Loucy (cell line): ENCODE measurements at regions not wholly inside any gene's neighbourhood (a gene's known extent, or its start where the extent isn't known, plus 50 kb on each side); places are given as distances from the start of the nearest gene placed in this dataset.

Experiments used
- H2AFZ ChIP-seq: fragments of 200-600 bp; sonication (generic); 2 replicates; pipeline ENCODE4 v1.6.0; 2016; ENCODE audit warnings: antibody characterized with exemption, mild to moderate bottlenecking, low read length, moderate library complexity
- H3F3A ChIP-seq: fragments of 200-600 bp; 2 replicates; pipeline ENCODE4 v1.6.0; 2016; ENCODE audit warnings: antibody characterized with exemption, low read depth, mild to moderate bottlenecking
- H3K27me3 ChIP-seq: fragments of 200-600 bp; sonication (generic); 2 replicates; pipeline ENCODE4 v1.6.1; 2014; ENCODE audit warnings: low read length, mild to moderate bottlenecking; ENCODE audit not compliant: insufficient read depth, poor library complexity, severe bottlenecking
- H3K36me3 ChIP-seq: fragments of 200-600 bp; sonication (generic); 2 replicates; pipeline ENCODE4 v1.6.1; 2016; ENCODE audit warnings: low read length; ENCODE audit not compliant: insufficient read depth
- H3K4me1 ChIP-seq: fragments of 200-600 bp; sonication (generic); 2 replicates; pipeline ENCODE4 v1.5.1; 2014; ENCODE audit warnings: low read length, mild to moderate bottlenecking; ENCODE audit not compliant: insufficient read depth, poor library complexity, severe bottlenecking
- H3K4me2 ChIP-seq: fragments of 200-600 bp; sonication (generic); 2 replicates; pipeline ENCODE4 v1.6.0; 2014; ENCODE audit warnings: antibody characterized with exemption, low read length, low read depth, mild to moderate bottlenecking; ENCODE audit not compliant: poor library complexity, severe bottlenecking
- H3K4me3 ChIP-seq: fragments of 200-600 bp; sonication (generic); 2 replicates; pipeline ENCODE4 v1.5.1; 2014; ENCODE audit warnings: low read length, mild to moderate bottlenecking, mixed read lengths; ENCODE audit not compliant: poor library complexity, severe bottlenecking
- H3K79me2 ChIP-seq: fragments of 200-600 bp; sonication (generic); 2 replicates; pipeline ENCODE4 v1.6.1; 2014; ENCODE audit warnings: low read length; ENCODE audit not compliant: insufficient read depth
- H3K9ac ChIP-seq: fragments of 200-600 bp; sonication (generic); 2 replicates; pipeline ENCODE4 v1.6.0; 2014; ENCODE audit warnings: mild to moderate bottlenecking, low read depth, low read length, moderate library complexity; ENCODE audit not compliant: poor library complexity, severe bottlenecking
- H3K9me2 ChIP-seq: fragments of 200-600 bp; sonication (generic); replicated peaks from 2 replicates; pipeline ENCODE4 v1.6.1; 2016; ENCODE audit warnings: low read depth, low read length, mixed read lengths
- H3K9me3 ChIP-seq: fragments of 200-600 bp; sonication (generic); 2 replicates; pipeline ENCODE4 v1.6.1; 2014; ENCODE audit warnings: mild to moderate bottlenecking, antibody characterized with exemption, low read length, low read depth; ENCODE audit not compliant: insufficient read depth
- H4K20me1 ChIP-seq: fragments of 200-600 bp; sonication (generic); 2 replicates; pipeline ENCODE4 v1.6.0; 2014; ENCODE audit warnings: antibody characterized with exemption, low read length, mild to moderate bottlenecking; ENCODE audit not compliant: insufficient read depth, poor library complexity, severe bottlenecking
- CTCF ChIP-seq: fragments of 200-600 bp; sonication (generic); conservative IDR thresholded peaks from 2 replicates; pipeline ENCODE4 v1.5.1; 2014; ENCODE audit warnings: mild to moderate bottlenecking, antibody characterized with exemption, low read length
- EZH2phosphoT487 ChIP-seq: fragments of 200-600 bp; IDR thresholded peaks from 2 replicates; pipeline ENCODE4 v1.6.1; 2018; ENCODE audit warnings: antibody characterized with exemption, mild to moderate bottlenecking, moderate library complexity, borderline replicate concordance

- Histone ChIP-seq H3K4me3 (no peak overlapping the region), H3K4me1 (no peaks in the 10 kb centered on the region), H2AFZ (no peak overlapping the region), H3K4me2 (no peak overlapping the region), H3K36me3 (no peaks in the 10 kb centered on the region), H3K9me3 (no peaks in the 10 kb centered on the region), H3K79me2 (no peaks in the 10 kb centered on the region), H3K9ac (no peak overlapping the region), H3K9me2 (no peaks in the 10 kb centered on the region), H3K27me3 (no peaks in the 10 kb centered on the region), H4K20me1 (no peaks in the 10 kb centered on the region), H3F3A (no peaks in the 10 kb centered on the region)
- TF ChIP-seq CTCF (no peak), EZH2phosphoT487 (no peak)
These were observed 274.8 kb downstream of the LRFN2 start for GRCh38 chr6:40312213-40313015.

DNA sequence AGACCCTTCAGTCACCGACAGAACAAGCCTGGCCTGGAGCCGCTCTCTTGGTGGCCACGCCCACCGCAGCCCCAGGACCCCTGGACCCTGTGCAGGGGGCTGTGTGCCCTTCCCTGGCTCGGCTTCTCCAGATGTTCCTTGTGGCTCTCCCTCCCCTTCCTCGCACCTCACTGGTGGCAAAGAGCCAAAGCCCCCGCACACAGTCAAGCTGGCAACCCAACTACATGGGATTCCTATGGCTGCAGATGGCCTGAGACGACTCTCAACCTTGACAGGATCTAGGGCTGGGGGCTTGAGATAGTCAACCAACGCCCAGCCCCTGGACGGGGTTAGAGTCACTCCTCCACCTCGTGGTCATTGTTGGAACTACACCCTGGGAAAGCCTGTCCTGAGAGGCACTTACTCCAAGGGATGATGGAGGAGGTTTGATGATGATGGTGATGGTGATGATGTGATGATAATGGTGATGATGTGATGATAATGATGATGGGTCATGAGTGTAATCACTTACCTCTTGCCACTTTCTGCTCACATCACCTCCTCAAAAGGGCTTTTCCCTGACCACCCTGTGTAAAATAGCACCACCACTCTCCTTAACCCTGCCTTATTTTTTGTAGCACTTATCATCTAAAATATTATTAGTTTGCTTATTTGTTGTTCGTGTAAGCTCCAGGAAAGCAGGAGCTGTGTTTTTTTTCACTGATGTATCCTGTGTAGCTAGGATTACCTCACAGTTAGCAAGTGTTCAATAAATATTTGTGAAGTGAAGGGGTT is 278.4 kb downstream of the LRFN2 start:
- Histone ChIP-seq H3K79me2 (no peaks in the 10 kb centered on the region), H3K9me3 (no peaks in the 10 kb centered on the region), H3F3A (no peaks in the 10 kb centered on the region), H4K20me1 (no peaks in the 10 kb centered on the region), H2AFZ (no peak overlapping the region), H3K9ac (no peak overlapping the region), H3K36me3 (no peaks in the 10 kb centered on the region), H3K27me3 (no peaks in the 10 kb centered on the region), H3K4me1 (no peaks in the 10 kb centered on the region), H3K9me2 (no peaks in the 10 kb centered on the region), H3K4me2 (no peak overlapping the region), H3K4me3 (no peak overlapping the region)
- TF ChIP-seq CTCF = peak; percentile 97
- no peak for TF ChIP-seq EZH2phosphoT487

DNA sequence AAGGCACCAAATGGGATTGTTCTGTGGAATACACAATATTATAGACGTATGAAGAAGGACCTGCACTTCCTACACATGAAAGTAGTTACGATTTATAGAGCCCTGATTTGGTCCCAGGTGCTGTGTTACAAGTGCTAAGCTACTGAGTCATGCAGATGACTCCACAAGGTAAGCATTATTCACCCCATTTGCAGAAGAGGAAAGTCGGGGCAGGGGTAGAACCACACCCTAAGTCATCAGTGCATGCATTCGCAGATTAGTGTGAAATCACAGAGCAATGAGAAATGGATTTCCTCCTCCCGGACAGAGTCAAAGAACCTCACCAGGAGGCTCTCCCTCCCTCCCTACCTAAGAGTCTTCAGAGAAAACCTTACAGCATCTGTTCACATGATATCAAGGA is 279.5 kb downstream of the LRFN2 start:
- Histone ChIP-seq H3K27me3 (no peaks in the 10 kb centered on the region), H3K79me2 (no peaks in the 10 kb centered on the region), H3K4me2 (no peak overlapping the region), H2AFZ (no peak overlapping the region), H4K20me1 (no peaks in the 10 kb centered on the region), H3K9ac (no peak overlapping the region), H3K4me3 (no peak overlapping the region), H3K9me2 (no peaks in the 10 kb centered on the region), H3K36me3 (no peaks in the 10 kb centered on the region), H3K9me3 (no peaks in the 10 kb centered on the region), H3K4me1 (no peaks in the 10 kb centered on the region), H3F3A (no peaks in the 10 kb centered on the region)
- TF ChIP-seq EZH2phosphoT487 (no peak), CTCF (no peak)
